ENCODE measurements at regions not wholly inside any gene's neighbourhood (a gene's known extent, or its start where the extent isn't known, plus 50 kb on each side); places are given as distances from the start of the nearest gene placed in this dataset.

DNA sequence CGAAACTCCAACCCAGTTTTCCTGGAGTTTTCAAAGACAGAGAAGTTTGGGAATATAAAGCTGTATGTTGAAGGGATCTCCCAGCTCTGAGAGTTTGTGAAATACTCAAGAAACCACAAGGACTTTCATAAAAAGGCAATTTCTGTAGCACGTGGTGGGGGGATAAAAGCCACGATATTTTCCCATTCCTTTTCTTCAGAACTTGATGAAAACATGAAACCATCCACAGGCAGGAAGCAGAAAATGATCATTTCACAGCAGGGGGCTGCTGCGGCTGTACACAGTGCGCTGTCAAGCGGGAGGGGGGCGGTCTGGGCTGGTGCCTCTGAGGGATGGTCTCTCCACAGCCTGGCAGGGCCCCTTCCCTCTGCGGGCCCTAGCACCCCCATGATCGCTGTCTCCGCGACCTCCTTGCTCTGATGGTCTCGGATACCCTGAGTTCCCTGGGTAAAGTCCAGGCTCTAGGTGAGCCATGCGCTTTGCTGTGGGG is 423.2 kb downstream of the MN1 start:
- no TSS peak for BruUV-seq (replicated peaks)
- H3K4me1 ChIP-seq (ENCODE audit: insufficient read depth, low read length, poor library complexity, severe bottlenecking) = peaks cover 40% of the 10 kb centered on the region
- peak overlapping the region; percentile 75 for H3K27ac ChIP-seq (ENCODE audit: low read depth, low read length, poor library complexity, severe bottlenecking)
- TF ChIP-seq CTCF (conservative IDR thresholded peaks at IDR 0.05; ENCODE audit: low read depth, low read length) (no peak), EZH2 (IDR thresholded peaks at IDR 0.05; ENCODE audit: borderline replicate concordance, low read depth, low read length, poor library complexity, severe bottlenecking) (no peak)
- peak overlapping the region; percentile 15 for H3K4me3 ChIP-seq (ENCODE audit: low read depth, low read length, poor library complexity, severe bottlenecking)
- intact Hi-C loops (cut with micrococcal nuclease; ENCODE audit: unreplicated experiment) = no loop called here
- no peaks in the 10 kb centered on the region for H3K27me3 ChIP-seq (replicated peaks; ENCODE audit: insufficient read depth, low read depth, low read length, poor library complexity)
- ChIA-PET POLR2A (ENCODE audit: low non-redundant PET) (no interaction called here), CTCF (no interaction called here)
- DNase-seq (ENCODE audit: low spot score) = peak; percentile 79
- H3K36me3 ChIP-seq (ENCODE audit: insufficient read depth, low read length, poor library complexity, severe bottlenecking) = no peaks in the 10 kb centered on the region
- H3K9me3 ChIP-seq (ENCODE audit: low read depth, low read length, poor library complexity, severe bottlenecking) = no peaks in the 10 kb centered on the region

GRCh38 chr22:27378995-27379394 is 422.6 kb downstream of the MN1 start:
- Histone ChIP-seq H3K27me3 (replicated peaks; ENCODE audit: insufficient read depth, low read depth, low read length, poor library complexity) (no peaks in the 10 kb centered on the region), H3K9me3 (ENCODE audit: low read depth, low read length, poor library complexity, severe bottlenecking) (no peaks in the 10 kb centered on the region), H3K36me3 (ENCODE audit: insufficient read depth, low read length, poor library complexity, severe bottlenecking) (no peaks in the 10 kb centered on the region), H3K4me3 (ENCODE audit: low read depth, low read length, poor library complexity, severe bottlenecking) (no peak overlapping the region), H3K4me1 (ENCODE audit: insufficient read depth, low read length, poor library complexity, severe bottlenecking) (peaks cover 40% of the 10 kb centered on the region), H3K27ac (ENCODE audit: low read depth, low read length, poor library complexity, severe bottlenecking) (peak overlapping the region; percentile 75)
- ChIA-PET POLR2A (ENCODE audit: low non-redundant PET) (no interaction called here), CTCF (no interaction called here)
- peak; percentile 19 for DNase-seq (ENCODE audit: low spot score)
- BruUV-seq (replicated peaks) = no TSS peak
- intact Hi-C loops (cut with micrococcal nuclease; ENCODE audit: unreplicated experiment) = no loop called here
- TF ChIP-seq CTCF (conservative IDR thresholded peaks at IDR 0.05; ENCODE audit: low read depth, low read length) = no peak
- TF ChIP-seq EZH2 (IDR thresholded peaks at IDR 0.05; ENCODE audit: borderline replicate concordance, low read depth, low read length, poor library complexity, severe bottlenecking) = no peak

DNA sequence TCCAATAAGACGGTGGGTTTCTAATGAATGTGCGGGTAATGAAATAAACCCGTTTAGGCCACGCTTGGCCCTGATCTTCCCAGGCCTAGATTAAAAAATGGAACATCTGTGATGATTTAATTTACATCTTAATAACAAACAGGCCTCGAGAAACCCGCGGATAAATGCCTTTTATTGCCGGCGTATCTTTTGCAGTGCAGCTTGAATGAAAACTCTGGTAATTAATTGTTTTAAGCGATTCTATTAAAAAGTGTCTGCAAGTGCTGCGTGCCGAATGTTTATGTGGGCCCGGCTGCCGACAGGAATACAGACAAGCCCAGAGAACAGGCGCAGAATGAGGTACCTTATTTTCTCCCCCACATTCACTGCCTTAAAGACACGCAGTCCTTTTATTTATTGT is 420.7 kb downstream of the MN1 start:
- H3K4me3 ChIP-seq (ENCODE audit: low read depth, low read length, poor library complexity, severe bottlenecking) = no peak overlapping the region
- peaks cover 40% of the 10 kb centered on the region for H3K4me1 ChIP-seq (ENCODE audit: insufficient read depth, low read length, poor library complexity, severe bottlenecking)
- TF ChIP-seq EZH2 (IDR thresholded peaks at IDR 0.05; ENCODE audit: borderline replicate concordance, low read depth, low read length, poor library complexity, severe bottlenecking) (no peak), CTCF (conservative IDR thresholded peaks at IDR 0.05; ENCODE audit: low read depth, low read length) (no peak)
- intact Hi-C loops (cut with micrococcal nuclease; ENCODE audit: unreplicated experiment) = no loop called here
- peak; percentile 34 for DNase-seq (ENCODE audit: low spot score)
- H3K36me3 ChIP-seq (ENCODE audit: insufficient read depth, low read length, poor library complexity, severe bottlenecking) = no peaks in the 10 kb centered on the region
- no peaks in the 10 kb centered on the region for H3K27me3 ChIP-seq (replicated peaks; ENCODE audit: insufficient read depth, low read depth, low read length, poor library complexity)
- no TSS peak for BruUV-seq (replicated peaks)
- CTCF ChIA-PET = no interaction called here
- H3K9me3 ChIP-seq (ENCODE audit: low read depth, low read length, poor library complexity, severe bottlenecking) = no peaks in the 10 kb centered on the region
- POLR2A ChIA-PET (ENCODE audit: low non-redundant PET) = no interaction called here
- peak overlapping the region; percentile 3 for H3K27ac ChIP-seq (ENCODE audit: low read depth, low read length, poor library complexity, severe bottlenecking)

All from A673 (cell line).